ENCODE measurements at regions not wholly inside any gene's neighbourhood (a gene's known extent, or its start where the extent isn't known, plus 50 kb on each side); places are given as distances from the start of the nearest gene placed in this dataset.
"Not testable (repeated sequence)": the region's sequence is repeated elsewhere in the genome, so short reads cannot be mapped to it uniquely, and the experiment has no call there.

DNA sequence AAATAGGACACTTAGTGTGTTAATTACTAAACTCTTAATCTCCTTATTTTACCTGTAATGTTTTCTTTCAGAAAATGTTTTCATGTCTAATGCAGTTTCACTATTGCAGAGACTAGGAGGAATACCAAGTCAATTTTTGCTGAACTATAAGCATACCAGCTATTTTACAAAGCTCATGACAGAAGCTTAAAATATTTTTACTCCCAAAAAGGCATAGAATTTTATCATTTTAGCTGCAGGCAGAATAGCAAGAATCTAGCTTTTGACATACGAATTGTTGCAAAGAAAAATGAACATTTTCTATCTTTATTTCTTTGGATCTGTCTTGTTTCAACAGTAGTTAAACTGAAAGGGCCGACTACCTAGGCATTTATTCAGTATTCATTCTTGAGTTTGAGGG, 366.9 kb downstream of the FAT3 start:
- no peak for DNase-seq (ENCODE audit: low read depth in 4 of 4, low spot score in 3 of 4)

GRCh38 chr11:92594251-92594650, 369.6 kb downstream of the FAT3 start:
- no peak for DNase-seq (ENCODE audit: low read depth in 4 of 4, low spot score in 3 of 4)

DNA sequence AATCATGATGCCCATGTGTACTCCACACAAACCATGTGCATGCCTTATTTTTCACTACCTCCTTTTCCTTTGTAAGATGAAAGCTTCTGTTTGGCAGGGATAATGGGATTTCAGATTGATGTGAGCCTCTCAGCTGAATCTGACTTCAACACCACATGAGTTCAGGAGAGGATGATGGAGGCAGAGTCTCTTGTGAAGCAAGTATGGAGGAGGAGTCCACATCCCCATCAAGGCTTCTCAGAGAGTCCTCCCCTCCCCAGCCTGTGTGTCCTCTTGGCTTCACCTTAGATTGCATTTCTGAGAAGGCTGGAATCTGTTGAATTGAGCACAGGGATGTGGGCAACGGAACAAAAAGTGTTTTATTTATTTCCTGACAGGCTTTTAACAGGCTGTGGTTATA, 370.4 kb downstream of the FAT3 start:
- DNase-seq (ENCODE audit: low read depth in 4 of 4, low spot score in 3 of 4), result no peak

GRCh38 chr11:92596596-92597317, 372.1 kb downstream of the FAT3 start:
- DNase-seq (ENCODE audit: low read depth in 4 of 4, low spot score in 3 of 4), result no peak

DNA sequence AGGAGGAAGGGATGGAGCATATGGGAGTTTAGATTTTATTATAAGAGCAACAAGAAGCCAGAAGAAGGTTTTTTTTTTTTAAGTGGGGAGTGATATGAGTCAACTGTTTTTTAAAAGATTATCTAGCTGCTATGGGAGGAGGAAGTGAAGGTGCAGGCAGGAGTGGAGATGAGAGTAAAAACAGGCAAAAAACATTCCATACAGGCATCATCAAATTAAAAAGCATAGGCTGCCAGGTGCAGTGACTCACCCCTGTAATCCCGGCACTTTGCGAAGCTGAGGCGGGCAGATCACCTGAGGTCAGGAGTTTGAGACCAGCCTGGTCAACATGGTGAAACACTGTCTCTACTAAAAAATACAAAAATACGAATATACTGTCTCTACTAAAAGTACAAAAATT, 368.4 kb upstream of the MTNR1B start:
- DNase-seq (ENCODE audit: low read depth in 4 of 4, low spot score in 3 of 4), result no peak

DNA sequence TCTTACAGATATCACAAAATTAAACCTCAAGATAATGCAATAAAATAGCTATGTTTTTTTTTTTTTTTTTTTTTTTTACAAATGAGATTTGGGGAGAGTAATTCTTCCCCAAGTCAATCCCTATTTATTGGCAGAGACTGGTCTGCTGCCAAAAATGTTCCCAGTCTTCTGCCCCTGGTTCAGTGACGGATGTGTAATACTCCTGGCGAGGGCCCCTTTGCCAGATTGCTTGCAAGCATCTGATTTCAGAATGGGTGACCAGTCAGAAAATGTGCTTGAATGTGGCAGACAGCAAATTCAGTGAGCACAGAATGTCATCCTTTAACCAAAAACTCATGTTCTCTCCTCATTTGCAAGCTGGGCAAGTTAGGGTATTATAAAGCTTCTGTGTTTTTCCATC, 363.8 kb upstream of the MTNR1B start:
- no peak for DNase-seq (ENCODE audit: low read depth in 4 of 4, low spot score in 3 of 4)

GRCh38 chr11:92607969-92608722, 361.3 kb upstream of the MTNR1B start:
- DNase-seq (ENCODE audit: low read depth in 4 of 4, low spot score in 3 of 4), result no peak

- DNase-seq (ENCODE audit: low read depth in 4 of 4, low spot score in 3 of 4), result no peak
Observed at GRCh38 chr11:92611157-92611556, 358.3 kb upstream of the MTNR1B start.

- DNase-seq (ENCODE audit: low read depth in 4 of 4, low spot score in 3 of 4), result not testable (repeated sequence)
Observed at GRCh38 chr11:92618020-92618419, 351.4 kb upstream of the MTNR1B start.

GRCh38 chr11:92623055-92623454, 346.4 kb upstream of the MTNR1B start:
- no peak for DNase-seq (ENCODE audit: low read depth in 4 of 4, low spot score in 3 of 4)

DNA sequence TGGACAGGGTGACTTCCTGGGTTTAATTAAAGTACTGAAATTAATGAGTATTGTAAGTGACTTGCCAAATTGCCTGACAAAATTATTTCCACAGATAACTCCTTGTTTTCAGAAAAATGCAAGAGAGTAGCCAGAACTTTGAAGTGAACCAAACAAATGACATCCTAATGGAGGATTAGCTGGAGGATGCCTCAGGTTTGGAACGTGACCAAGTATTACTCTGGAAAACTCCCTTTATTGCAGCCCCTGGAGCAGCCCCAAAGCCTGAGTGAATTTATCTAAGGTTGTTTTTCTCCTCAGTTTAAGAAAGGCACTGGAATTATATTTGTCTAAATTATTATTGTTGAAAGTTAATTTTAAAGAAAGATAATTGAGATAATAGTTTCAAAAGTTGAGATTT, 343.6 kb upstream of the MTNR1B start:
- no peak for DNase-seq (ENCODE audit: low read depth in 4 of 4, low spot score in 3 of 4)

DNA sequence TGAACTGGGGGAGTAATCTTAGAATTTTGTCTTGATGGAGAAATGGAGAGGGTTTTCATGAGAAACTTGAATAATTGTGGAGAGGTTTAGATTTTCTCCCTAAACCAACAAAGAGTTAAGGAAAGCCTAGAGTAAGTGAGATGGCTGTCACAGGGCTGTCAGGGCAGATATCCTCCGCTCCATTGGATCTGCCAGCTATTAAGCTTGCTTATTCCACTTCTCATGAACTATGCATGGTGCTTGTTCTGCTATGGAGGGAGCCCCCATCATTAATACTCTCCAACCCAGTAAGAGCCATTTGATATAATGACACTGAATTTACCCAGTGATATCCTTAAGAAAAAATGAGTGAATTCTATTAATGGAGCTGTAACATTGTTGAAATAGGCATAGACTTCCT, 342.8 kb upstream of the MTNR1B start:
- DNase-seq (ENCODE audit: low read depth in 4 of 4, low spot score in 3 of 4), result no peak

GRCh38 chr11:92627615-92628256, 341.7 kb upstream of the MTNR1B start:
- DNase-seq (ENCODE audit: low read depth in 4 of 4, low spot score in 3 of 4), result no peak

DNA sequence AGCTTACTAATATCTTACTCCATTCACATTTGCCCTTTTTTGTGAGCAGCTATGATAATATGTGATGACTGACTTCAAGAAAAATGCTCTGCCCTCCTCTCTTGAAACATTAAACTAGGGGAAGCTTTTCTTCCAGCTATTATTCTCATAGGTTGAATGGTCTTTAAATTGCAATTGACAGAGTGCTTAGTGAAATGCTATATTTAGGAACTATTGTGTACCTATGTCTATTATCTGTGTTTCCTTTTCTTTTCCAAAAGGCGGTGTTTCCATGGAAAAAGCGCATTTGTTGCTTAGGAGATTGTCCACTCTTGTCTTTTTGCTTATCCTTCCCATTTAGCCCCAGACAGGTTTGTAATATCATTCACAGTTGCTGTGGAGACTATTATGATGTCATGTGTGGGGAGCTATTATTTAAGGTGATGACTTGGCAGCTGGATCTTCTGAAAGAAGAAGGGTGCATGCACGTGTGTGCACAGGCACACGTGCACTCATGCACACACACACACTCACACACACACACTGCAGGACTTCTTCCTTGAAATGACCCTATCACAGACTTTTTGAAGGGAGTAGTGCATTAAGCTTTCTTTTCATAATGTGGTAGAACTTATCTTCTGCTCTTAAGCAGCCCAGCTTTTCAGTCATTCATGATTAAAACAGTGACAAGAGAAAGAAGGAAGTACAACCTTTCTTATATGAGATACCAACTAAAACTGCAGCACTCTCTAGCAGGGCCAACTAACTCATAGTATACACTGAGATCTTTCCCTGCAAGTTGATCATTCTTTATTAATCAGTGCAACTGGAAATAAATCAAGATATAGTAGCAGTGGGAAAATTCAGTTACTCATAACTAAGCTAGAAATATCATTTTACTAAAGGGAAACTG, 340.8 kb upstream of the MTNR1B start:
- DNase-seq (ENCODE audit: low read depth in 4 of 4, low spot score in 3 of 4), result no peak

DNA sequence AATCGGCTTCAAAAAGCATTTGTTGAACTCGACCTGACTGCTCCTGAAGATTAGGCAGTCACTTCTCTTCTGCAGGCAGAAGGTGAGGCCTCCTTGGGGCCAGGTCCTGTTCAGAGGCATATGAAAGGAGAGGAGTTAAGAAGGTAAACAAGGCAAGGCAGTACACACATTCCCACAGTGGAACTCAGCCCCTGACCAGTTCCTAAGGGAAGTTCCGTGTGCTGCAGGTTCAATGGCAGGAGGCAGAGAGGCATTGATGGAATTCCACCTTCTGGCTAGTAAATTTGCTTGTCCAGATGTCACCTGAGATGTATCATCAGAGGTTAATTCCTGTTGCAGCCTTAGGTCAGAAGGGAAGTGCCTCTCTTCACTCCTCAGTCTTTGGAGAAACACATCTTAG, 337.0 kb upstream of the MTNR1B start:
- no peak for DNase-seq (ENCODE audit: low read depth in 4 of 4, low spot score in 3 of 4)

- DNase-seq (ENCODE audit: low read depth in 4 of 4, low spot score in 3 of 4), result no peak
Observed at GRCh38 chr11:92633820-92634219, 335.6 kb upstream of the MTNR1B start.

- DNase-seq (ENCODE audit: low read depth in 4 of 4, low spot score in 3 of 4), result no peak
Observed at GRCh38 chr11:92636543-92637188, 332.8 kb upstream of the MTNR1B start.

DNA sequence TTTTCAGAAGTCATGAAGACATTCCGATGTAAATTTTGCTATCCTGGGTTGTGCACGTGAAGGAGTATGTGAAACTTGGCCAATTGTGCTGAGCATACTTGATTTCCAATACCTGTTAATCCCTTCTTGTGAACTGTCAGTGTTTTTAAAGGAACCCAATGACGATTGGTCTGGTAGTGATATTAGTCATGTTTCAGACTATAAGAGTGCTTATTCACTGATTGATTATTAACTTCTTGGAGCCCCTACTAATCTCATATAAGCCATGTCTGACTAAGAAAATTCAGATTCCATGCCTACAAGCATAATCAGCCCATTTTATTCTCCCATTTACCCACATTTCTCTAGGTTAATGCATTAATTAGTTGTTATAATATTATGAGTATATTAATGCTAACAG, 330.8 kb upstream of the MTNR1B start:
- DNase-seq (ENCODE audit: low read depth in 4 of 4, low spot score in 3 of 4), result no peak

- no peak for DNase-seq (ENCODE audit: low read depth in 4 of 4, low spot score in 3 of 4)
Observed at GRCh38 chr11:92642177-92642931, 327.1 kb upstream of the MTNR1B start.

DNA sequence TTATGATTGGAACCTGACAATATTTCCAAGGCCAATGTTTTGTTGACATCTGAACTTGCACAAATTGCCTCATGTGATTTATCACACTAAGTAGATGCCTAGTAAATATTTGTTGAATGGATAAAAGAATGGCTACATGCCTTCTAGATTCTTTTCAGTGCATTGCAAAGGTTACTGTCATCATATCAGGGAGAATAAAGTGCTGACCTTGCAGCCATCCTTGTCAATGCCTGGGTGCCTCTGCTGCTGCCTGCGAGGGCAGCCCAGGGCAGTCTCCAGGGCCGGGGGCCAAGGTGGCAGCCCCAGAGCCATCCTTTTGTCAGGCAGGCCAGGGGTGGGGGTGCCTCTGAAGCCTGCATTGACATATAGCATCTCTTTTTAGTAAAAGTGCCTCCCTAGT, 325.6 kb upstream of the MTNR1B start:
- DNase-seq (ENCODE audit: low read depth in 4 of 4, low spot score in 3 of 4), result no peak
